ENCODE measurements at regions not wholly inside any gene's neighbourhood (a gene's known extent, or its start where the extent isn't known, plus 50 kb on each side); places are given as distances from the start of the nearest gene placed in this dataset.
"Not testable (repeated sequence)": the region's sequence is repeated elsewhere in the genome, so short reads cannot be mapped to it uniquely, and the experiment has no call there.

GRCh38 chr7:26987338-26987737, 108.5 kb downstream of the HOXA1 start:
- Histone ChIP-seq H3K27me3 (no peaks in the 10 kb centered on the region), H3K4me3 (no peak overlapping the region), H3K36me3 (no peaks in the 10 kb centered on the region), H3K9me3 (no peaks in the 10 kb centered on the region), H3K27ac (no peak overlapping the region), H3K4me1 (no peaks in the 10 kb centered on the region)
- no peak for ATAC-seq
- DNase-seq, result no peak
- TF ChIP-seq CTCF (IDR thresholded peaks at IDR 0.05 in 4 of 5, conservative IDR thresholded peaks at IDR 0.05 in 1 of 5) (no peak), POLR2A (IDR thresholded peaks at IDR 0.05) (no peak)
- intact Hi-C loops (cut with DNase I; ENCODE audit: low total_unique reads), result no loop called here
- in situ Hi-C loops (cut with MboI; ENCODE audit: low sequenced_read_pairs in 4 of 4), result no loop called here

GRCh38 chr7:26978146-26978545, 113.8 kb upstream of the SKAP2 start:
- Histone ChIP-seq H3K27ac (no peak overlapping the region), H3K4me3 (no peak overlapping the region), H3K9me3 (no peaks in the 10 kb centered on the region), H3K27me3 (no peaks in the 10 kb centered on the region), H3K4me1 (no peaks in the 10 kb centered on the region), H3K36me3 (no peaks in the 10 kb centered on the region)
- ATAC-seq (no peak), DNase-seq (no peak)
- intact Hi-C loops (cut with DNase I; ENCODE audit: low total_unique reads), result no loop called here
- no peak for TF ChIP-seq POLR2A (IDR thresholded peaks at IDR 0.05)
- TF ChIP-seq CTCF (IDR thresholded peaks at IDR 0.05 in 4 of 5, conservative IDR thresholded peaks at IDR 0.05 in 1 of 5), result no peak
- in situ Hi-C loops (cut with MboI; ENCODE audit: low sequenced_read_pairs in 4 of 4), result no loop called here

- Histone ChIP-seq H3K4me3 (no peak overlapping the region), H3K27me3 (no peaks in the 10 kb centered on the region), H3K9me3 (no peaks in the 10 kb centered on the region), H3K4me1 (no peaks in the 10 kb centered on the region), H3K27ac (no peak overlapping the region), H3K36me3 (no peaks in the 10 kb centered on the region)
- in situ Hi-C loops (cut with MboI; ENCODE audit: low sequenced_read_pairs in 4 of 4) (no loop called here), intact Hi-C loops (cut with DNase I; ENCODE audit: low total_unique reads) (no loop called here)
- ATAC-seq, result no peak
- DNase-seq, result no peak
- TF ChIP-seq CTCF (IDR thresholded peaks at IDR 0.05 in 4 of 5, conservative IDR thresholded peaks at IDR 0.05 in 1 of 5), result no peak
- TF ChIP-seq POLR2A (IDR thresholded peaks at IDR 0.05), result no peak
Observed at GRCh38 chr7:26976840-26977239, 112.5 kb upstream of the SKAP2 start.

GRCh38 chr7:26971924-26972323, 107.5 kb upstream of the SKAP2 start:
- intact Hi-C loops (cut with DNase I; ENCODE audit: low total_unique reads); ATAC-seq; H3K36me3 ChIP-seq; H3K4me3 ChIP-seq; DNase-seq; H3K4me1 ChIP-seq; H3K27me3 ChIP-seq; H3K27ac ChIP-seq; H3K9me3 ChIP-seq; in situ Hi-C loops (cut with MboI; ENCODE audit: low sequenced_read_pairs in 4 of 4): not testable (repeated sequence)

- intact Hi-C loops (cut with DNase I; ENCODE audit: low total_unique reads) (no loop called here), in situ Hi-C loops (cut with MboI; ENCODE audit: low sequenced_read_pairs in 4 of 4) (no loop called here)
- H3K4me1 ChIP-seq, result no peaks in the 10 kb centered on the region
- DNase-seq (no peak), ATAC-seq (no peak)
- no peak overlapping the region for H3K4me3 ChIP-seq
- H3K27ac ChIP-seq, result no peak overlapping the region
- H3K9me3 ChIP-seq, result no peaks in the 10 kb centered on the region
- no peak for TF ChIP-seq CTCF (IDR thresholded peaks at IDR 0.05 in 4 of 5, conservative IDR thresholded peaks at IDR 0.05 in 1 of 5)
- TF ChIP-seq POLR2A (IDR thresholded peaks at IDR 0.05), result no peak
- H3K27me3 ChIP-seq, result no peaks in the 10 kb centered on the region
- no peaks in the 10 kb centered on the region for H3K36me3 ChIP-seq
Observed at GRCh38 chr7:26965724-26966123, 101.3 kb upstream of the SKAP2 start.
